Panc1 (cell line): ENCODE measurements at regions not wholly inside any gene's neighbourhood (a gene's known extent, or its start where the extent isn't known, plus 50 kb on each side); places are given as distances from the start of the nearest gene placed in this dataset.

Experiments used
- CTCF ChIP-seq: fragments of 450-650 bp; IDR thresholded peaks from 2 replicates; pipeline ENCODE4 v1.5.1; 2017; ENCODE audit warnings: mild to moderate bottlenecking
- POLR2AphosphoS5 ChIP-seq: IDR thresholded peaks from 2 replicates; pipeline ENCODE4 v1.6.1; 2012; ENCODE audit warnings: mild to moderate bottlenecking, low read depth, low read length, moderate library complexity
- REST ChIP-seq, 2 experiments: IDR thresholded peaks; 2 replicates each; pipeline ENCODE4 v1.6.1; 2011 to 2012; ENCODE audit warnings: low read depth in 2 of 2, control low read depth in 1 of 2, low read length in 1 of 2, mild to moderate bottlenecking in 1 of 2, moderate library complexity in 1 of 2; ENCODE audit not compliant: insufficient read depth in 1 of 2
- SIN3A ChIP-seq: IDR thresholded peaks from 2 replicates; pipeline ENCODE4 v1.6.1; 2012; ENCODE audit warnings: low read depth, mild to moderate bottlenecking, low read length, moderate library complexity, borderline replicate concordance; ENCODE audit not compliant: insufficient read depth
- TCF7L2 ChIP-seq: IDR thresholded peaks from 2 replicates; pipeline ENCODE4 v1.6.1; 2011; ENCODE audit warnings: mild to moderate bottlenecking, low read depth, low read length, inconsistent platforms

- no peak for TF ChIP-seq POLR2AphosphoS5
- no peak for TF ChIP-seq CTCF
- TF ChIP-seq TCF7L2: no peak
- TF ChIP-seq REST (IDR thresholded peaks at IDR 0.05; ENCODE audit: insufficient read depth in 1 of 2, low read depth in 2 of 2, low read length in 1 of 2): no peak
- no peak for TF ChIP-seq SIN3A
Measured at GRCh38 chr4:30601070-30601865, 118.9 kb upstream of the PCDH7 start.
